OCI-LY7 (cell line): ENCODE measurements at regions not wholly inside any gene's neighbourhood (a gene's known extent, or its start where the extent isn't known, plus 50 kb on each side); places are given as distances from the start of the nearest gene placed in this dataset.

Experiments used
- EZH2phosphoT487 ChIP-seq: fragments of 200-600 bp; sonication (generic); IDR thresholded peaks from 2 replicates; pipeline ENCODE4 v1.6.1; 2018; ENCODE audit warnings: low read depth, borderline replicate concordance, mild to moderate bottlenecking, mixed run types, antibody characterized with exemption, low read length, moderate library complexity, mixed read lengths
- TF ChIP-seq, protein P1 (sequence below): fragments of 200-600 bp; sonication (generic); conservative IDR thresholded peaks from 2 replicates; pipeline ENCODE4 v1.5.1; 2014; ENCODE audit warnings: mild to moderate bottlenecking, antibody characterized with exemption, low read length, moderate library complexity, mixed read lengths

DNA sequence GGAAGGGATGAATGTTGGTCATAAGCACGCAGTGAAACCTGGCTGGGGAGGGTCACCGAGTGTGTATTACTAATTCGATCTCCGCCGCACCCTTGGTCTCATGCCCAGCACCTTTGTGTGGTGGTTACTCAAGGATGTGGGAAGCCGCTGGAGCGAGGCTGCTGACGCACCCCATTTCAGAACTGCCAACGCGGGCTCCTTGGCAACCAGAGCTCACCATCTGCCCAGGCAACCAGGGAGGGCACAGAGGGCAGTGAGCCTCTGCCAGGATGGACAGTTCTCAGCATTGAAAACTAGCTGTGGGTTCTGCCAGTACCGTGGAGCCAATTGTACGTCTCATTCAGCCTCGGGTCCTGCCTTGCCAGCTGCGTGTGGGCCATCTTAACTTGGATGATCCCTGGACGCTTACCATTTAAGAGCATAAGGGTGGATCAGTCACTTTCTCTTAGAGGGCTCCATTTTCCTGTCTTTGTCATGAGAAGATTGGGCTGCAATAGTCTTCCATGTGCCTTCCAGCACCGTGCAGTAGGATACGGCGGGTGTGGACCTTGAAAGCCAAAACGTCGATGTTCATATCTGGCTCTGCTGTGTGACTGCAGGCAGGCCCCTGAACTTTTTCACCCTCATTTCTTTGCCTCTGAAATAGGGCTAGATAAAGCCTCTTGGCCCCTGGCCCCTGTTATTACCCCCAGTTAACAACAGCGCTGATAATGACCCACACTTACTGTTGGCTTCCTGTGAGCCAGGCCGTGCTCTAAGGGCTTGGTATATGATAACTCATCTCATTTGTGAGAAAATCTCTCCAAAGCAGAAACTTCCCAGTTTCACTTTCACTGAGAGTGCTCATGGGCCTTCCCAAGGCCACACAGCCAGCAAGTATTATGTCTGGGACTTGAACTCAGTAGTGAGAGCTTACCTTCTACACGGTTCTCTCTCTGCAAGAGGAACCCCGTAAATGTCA lies 238.8 kb downstream of the OPA1 start:
- TF ChIP-seq, protein P1, sequence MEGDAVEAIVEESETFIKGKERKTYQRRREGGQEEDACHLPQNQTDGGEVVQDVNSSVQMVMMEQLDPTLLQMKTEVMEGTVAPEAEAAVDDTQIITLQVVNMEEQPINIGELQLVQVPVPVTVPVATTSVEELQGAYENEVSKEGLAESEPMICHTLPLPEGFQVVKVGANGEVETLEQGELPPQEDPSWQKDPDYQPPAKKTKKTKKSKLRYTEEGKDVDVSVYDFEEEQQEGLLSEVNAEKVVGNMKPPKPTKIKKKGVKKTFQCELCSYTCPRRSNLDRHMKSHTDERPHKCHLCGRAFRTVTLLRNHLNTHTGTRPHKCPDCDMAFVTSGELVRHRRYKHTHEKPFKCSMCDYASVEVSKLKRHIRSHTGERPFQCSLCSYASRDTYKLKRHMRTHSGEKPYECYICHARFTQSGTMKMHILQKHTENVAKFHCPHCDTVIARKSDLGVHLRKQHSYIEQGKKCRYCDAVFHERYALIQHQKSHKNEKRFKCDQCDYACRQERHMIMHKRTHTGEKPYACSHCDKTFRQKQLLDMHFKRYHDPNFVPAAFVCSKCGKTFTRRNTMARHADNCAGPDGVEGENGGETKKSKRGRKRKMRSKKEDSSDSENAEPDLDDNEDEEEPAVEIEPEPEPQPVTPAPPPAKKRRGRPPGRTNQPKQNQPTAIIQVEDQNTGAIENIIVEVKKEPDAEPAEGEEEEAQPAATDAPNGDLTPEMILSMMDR = no peak
- no peak for TF ChIP-seq EZH2phosphoT487
